ENCODE measurements at regions not wholly inside any gene's neighbourhood (a gene's known extent, or its start where the extent isn't known, plus 50 kb on each side); places are given as distances from the start of the nearest gene placed in this dataset.

- H3K27ac Mint-ChIP-seq, result peak overlapping the region; percentile 73
- no peak for TF ChIP-seq CTCF (IDR thresholded peaks at IDR 0.05)
- H3K36me3 Mint-ChIP-seq (ENCODE audit: low read depth), result no peaks in the 10 kb centered on the region
- peak; percentile 33 for DNase-seq
- peak overlapping the region; percentile 30; the same call in 1 of the 2 replicates for H3K4me3 Mint-ChIP-seq
- H3K27me3 Mint-ChIP-seq (ENCODE audit: insufficient read depth), result peaks cover 2% of the 10 kb centered on the region; the same call in 1 of the 2 replicates
- no peaks in the 10 kb centered on the region for H3K9me3 Mint-ChIP-seq
- H3K4me1 Mint-ChIP-seq (ENCODE audit: low read depth), result peaks cover 52% of the 10 kb centered on the region
Measured at GRCh38 chr2:57891086-57891712, 155.4 kb upstream of the VRK2 start.

- no peak for TF ChIP-seq CTCF (IDR thresholded peaks at IDR 0.05)
- Mint-ChIP-seq H3K4me1 (ENCODE audit: low read depth) (peaks cover 46% of the 10 kb centered on the region), H3K27me3 (ENCODE audit: insufficient read depth) (peaks cover 4% of the 10 kb centered on the region), H3K9me3 (no peaks in the 10 kb centered on the region), H3K4me3 (no peak overlapping the region), H3K27ac (no peak overlapping the region), H3K36me3 (ENCODE audit: low read depth) (no peaks in the 10 kb centered on the region)
- no peak for DNase-seq
Measured at GRCh38 chr2:57892920-57893319, 153.7 kb upstream of the VRK2 start.

- Mint-ChIP-seq H3K4me3 (no peak overlapping the region), H3K27ac (no peak overlapping the region), H3K27me3 (ENCODE audit: insufficient read depth) (peaks cover 3% of the 10 kb centered on the region), H3K36me3 (ENCODE audit: low read depth) (no peaks in the 10 kb centered on the region), H3K4me1 (ENCODE audit: low read depth) (peaks cover 46% of the 10 kb centered on the region), H3K9me3 (no peaks in the 10 kb centered on the region)
- no peak for DNase-seq
- TF ChIP-seq CTCF (IDR thresholded peaks at IDR 0.05), result no peak
Measured at GRCh38 chr2:57893347-57893746, 153.3 kb upstream of the VRK2 start.

GRCh38 chr2:57893786-57894185, 152.8 kb upstream of the VRK2 start:
- Mint-ChIP-seq H3K36me3 (ENCODE audit: low read depth) (no peaks in the 10 kb centered on the region), H3K4me1 (ENCODE audit: low read depth) (peaks cover 46% of the 10 kb centered on the region), H3K27ac (no peak overlapping the region), H3K27me3 (ENCODE audit: insufficient read depth) (peaks cover 3% of the 10 kb centered on the region), H3K4me3 (no peak overlapping the region), H3K9me3 (no peaks in the 10 kb centered on the region)
- no peak for DNase-seq
- no peak for TF ChIP-seq CTCF (IDR thresholded peaks at IDR 0.05)

- no peaks in the 10 kb centered on the region for H3K9me3 Mint-ChIP-seq
- no peak overlapping the region for H3K4me3 Mint-ChIP-seq
- H3K4me1 Mint-ChIP-seq (ENCODE audit: low read depth), result peaks cover 43% of the 10 kb centered on the region
- no peak for TF ChIP-seq CTCF (IDR thresholded peaks at IDR 0.05)
- no peak for DNase-seq
- no peak overlapping the region for H3K27ac Mint-ChIP-seq
- H3K36me3 Mint-ChIP-seq (ENCODE audit: low read depth), result no peaks in the 10 kb centered on the region
- H3K27me3 Mint-ChIP-seq (ENCODE audit: insufficient read depth), result peaks cover 3% of the 10 kb centered on the region
Measured at GRCh38 chr2:57894381-57894780, 152.2 kb upstream of the VRK2 start.

Measured in HFFc6 (cell line).